ENCODE measurements at regions not wholly inside any gene's neighbourhood (a gene's known extent, or its start where the extent isn't known, plus 50 kb on each side); places are given as distances from the start of the nearest gene placed in this dataset.

DNA sequence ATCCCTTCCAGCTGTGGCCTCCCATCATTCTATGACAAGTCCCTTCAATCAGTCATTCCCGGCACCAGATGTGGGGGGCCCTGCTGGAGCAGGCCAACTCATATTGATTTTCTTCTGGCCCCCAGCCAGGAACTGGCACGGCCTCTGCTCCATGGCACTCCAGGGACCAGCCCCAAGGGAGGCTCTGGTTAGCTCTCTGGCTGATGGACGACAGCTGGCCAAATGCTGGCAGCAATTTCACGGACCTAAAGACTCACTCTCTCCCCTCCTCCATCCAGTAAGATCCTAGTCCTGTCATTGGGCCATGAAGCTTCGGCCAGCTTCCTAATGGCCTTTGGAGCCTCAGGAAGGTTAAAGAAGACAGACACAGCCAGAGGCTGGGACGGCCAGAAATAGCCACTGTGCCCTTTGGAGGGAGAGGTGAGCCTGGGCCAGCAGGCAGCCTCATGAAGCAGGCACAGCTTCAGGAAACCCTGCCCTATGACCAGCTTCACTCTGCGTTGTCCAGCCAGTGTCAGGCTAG, 131.0 kb downstream of the MEX3B start:
- no peak for ATAC-seq
- CTCF ChIA-PET: no interaction called here
- intact Hi-C loops (cut with micrococcal nuclease; ENCODE audit: unreplicated experiment) (no loop called here), in situ Hi-C loops (cut with HindIII; ENCODE audit: low pct_unique_long_range_greater_than_20kb, low sequenced_read_pairs) (no loop called here)
- no peak for DNase-seq (ENCODE audit: low read depth, low spot score)
- H3K4me3 ChIP-seq (ENCODE audit: low read depth in 2 of 2, low read length in 2 of 2): no peak overlapping the region
- H3K9me3 ChIP-seq (ENCODE audit: control insufficient read depth, insufficient read depth, low read depth, low read length): no peaks in the 10 kb centered on the region
- no peak for TF ChIP-seq SIN3A (IDR thresholded peaks at IDR 0.05; ENCODE audit: borderline replicate concordance, insufficient read depth, low read depth, low read length)
- no peak for TF ChIP-seq POLR2AphosphoS5 (IDR thresholded peaks at IDR 0.05; ENCODE audit: low read depth, low read length)
- no peak for TF ChIP-seq TCF7L2 (IDR thresholded peaks at IDR 0.05; ENCODE audit: low read depth, low read length)
- TF ChIP-seq, protein P1, sequence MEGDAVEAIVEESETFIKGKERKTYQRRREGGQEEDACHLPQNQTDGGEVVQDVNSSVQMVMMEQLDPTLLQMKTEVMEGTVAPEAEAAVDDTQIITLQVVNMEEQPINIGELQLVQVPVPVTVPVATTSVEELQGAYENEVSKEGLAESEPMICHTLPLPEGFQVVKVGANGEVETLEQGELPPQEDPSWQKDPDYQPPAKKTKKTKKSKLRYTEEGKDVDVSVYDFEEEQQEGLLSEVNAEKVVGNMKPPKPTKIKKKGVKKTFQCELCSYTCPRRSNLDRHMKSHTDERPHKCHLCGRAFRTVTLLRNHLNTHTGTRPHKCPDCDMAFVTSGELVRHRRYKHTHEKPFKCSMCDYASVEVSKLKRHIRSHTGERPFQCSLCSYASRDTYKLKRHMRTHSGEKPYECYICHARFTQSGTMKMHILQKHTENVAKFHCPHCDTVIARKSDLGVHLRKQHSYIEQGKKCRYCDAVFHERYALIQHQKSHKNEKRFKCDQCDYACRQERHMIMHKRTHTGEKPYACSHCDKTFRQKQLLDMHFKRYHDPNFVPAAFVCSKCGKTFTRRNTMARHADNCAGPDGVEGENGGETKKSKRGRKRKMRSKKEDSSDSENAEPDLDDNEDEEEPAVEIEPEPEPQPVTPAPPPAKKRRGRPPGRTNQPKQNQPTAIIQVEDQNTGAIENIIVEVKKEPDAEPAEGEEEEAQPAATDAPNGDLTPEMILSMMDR (IDR thresholded peaks at IDR 0.05): no peak
- TF ChIP-seq, protein P2, sequence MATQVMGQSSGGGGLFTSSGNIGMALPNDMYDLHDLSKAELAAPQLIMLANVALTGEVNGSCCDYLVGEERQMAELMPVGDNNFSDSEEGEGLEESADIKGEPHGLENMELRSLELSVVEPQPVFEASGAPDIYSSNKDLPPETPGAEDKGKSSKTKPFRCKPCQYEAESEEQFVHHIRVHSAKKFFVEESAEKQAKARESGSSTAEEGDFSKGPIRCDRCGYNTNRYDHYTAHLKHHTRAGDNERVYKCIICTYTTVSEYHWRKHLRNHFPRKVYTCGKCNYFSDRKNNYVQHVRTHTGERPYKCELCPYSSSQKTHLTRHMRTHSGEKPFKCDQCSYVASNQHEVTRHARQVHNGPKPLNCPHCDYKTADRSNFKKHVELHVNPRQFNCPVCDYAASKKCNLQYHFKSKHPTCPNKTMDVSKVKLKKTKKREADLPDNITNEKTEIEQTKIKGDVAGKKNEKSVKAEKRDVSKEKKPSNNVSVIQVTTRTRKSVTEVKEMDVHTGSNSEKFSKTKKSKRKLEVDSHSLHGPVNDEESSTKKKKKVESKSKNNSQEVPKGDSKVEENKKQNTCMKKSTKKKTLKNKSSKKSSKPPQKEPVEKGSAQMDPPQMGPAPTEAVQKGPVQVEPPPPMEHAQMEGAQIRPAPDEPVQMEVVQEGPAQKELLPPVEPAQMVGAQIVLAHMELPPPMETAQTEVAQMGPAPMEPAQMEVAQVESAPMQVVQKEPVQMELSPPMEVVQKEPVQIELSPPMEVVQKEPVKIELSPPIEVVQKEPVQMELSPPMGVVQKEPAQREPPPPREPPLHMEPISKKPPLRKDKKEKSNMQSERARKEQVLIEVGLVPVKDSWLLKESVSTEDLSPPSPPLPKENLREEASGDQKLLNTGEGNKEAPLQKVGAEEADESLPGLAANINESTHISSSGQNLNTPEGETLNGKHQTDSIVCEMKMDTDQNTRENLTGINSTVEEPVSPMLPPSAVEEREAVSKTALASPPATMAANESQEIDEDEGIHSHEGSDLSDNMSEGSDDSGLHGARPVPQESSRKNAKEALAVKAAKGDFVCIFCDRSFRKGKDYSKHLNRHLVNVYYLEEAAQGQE (IDR thresholded peaks at IDR 0.05; ENCODE audit: insufficient read depth in 1 of 2, low read depth in 2 of 2, low read length in 1 of 2): no peak
- no TSS peak for BruUV-seq (replicated peaks)
- no peaks in the 10 kb centered on the region for H3K36me3 ChIP-seq (ENCODE audit: control insufficient read depth, insufficient read depth, low read length)
- H3K4me1 ChIP-seq (ENCODE audit: control insufficient read depth, insufficient read depth, low read length): no peaks in the 10 kb centered on the region
- H3K27ac ChIP-seq (ENCODE audit: low read length): no peak overlapping the region
- H3K27me3 ChIP-seq (ENCODE audit: control insufficient read depth, insufficient read depth, low read length): no peaks in the 10 kb centered on the region
- POLR2A ChIA-PET: no interaction called here

DNA sequence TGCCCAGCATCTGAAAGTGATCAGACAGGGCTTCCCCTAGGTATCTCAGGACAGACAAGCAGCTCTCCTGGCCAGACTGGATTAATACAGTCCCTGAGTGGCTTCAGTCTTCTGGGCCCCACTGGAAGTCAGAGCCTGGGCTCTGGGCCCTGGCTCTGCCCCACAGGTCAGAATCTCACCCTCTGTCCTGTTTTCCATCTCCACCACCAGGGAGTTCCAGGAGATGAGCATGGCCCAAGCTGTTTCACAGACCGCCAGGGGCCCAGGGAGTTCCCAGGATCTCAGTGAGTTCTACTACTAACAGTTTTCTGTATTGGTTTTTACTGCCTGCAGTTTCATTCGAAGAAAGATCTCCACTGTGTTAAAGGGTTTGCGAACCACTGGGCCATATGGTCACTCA, 131.5 kb downstream of the MEX3B start:
- H3K4me3 ChIP-seq (ENCODE audit: low read depth in 2 of 2, low read length in 2 of 2): no peak overlapping the region
- no peaks in the 10 kb centered on the region for H3K9me3 ChIP-seq (ENCODE audit: control insufficient read depth, insufficient read depth, low read depth, low read length)
- ATAC-seq (no peak), DNase-seq (ENCODE audit: low read depth, low spot score) (no peak)
- POLR2A ChIA-PET: no interaction called here
- no peaks in the 10 kb centered on the region for H3K36me3 ChIP-seq (ENCODE audit: control insufficient read depth, insufficient read depth, low read length)
- H3K27me3 ChIP-seq (ENCODE audit: control insufficient read depth, insufficient read depth, low read length): no peaks in the 10 kb centered on the region
- in situ Hi-C loops (cut with HindIII; ENCODE audit: low pct_unique_long_range_greater_than_20kb, low sequenced_read_pairs): no loop called here
- CTCF ChIA-PET: no interaction called here
- intact Hi-C loops (cut with micrococcal nuclease; ENCODE audit: unreplicated experiment): no loop called here
- TF ChIP-seq POLR2AphosphoS5 (IDR thresholded peaks at IDR 0.05; ENCODE audit: low read depth, low read length): no peak
- TF ChIP-seq, protein P1 (IDR thresholded peaks at IDR 0.05): no peak
- TF ChIP-seq SIN3A (IDR thresholded peaks at IDR 0.05; ENCODE audit: borderline replicate concordance, insufficient read depth, low read depth, low read length): no peak
- TF ChIP-seq, protein P2 (IDR thresholded peaks at IDR 0.05; ENCODE audit: insufficient read depth in 1 of 2, low read depth in 2 of 2, low read length in 1 of 2): no peak
- TF ChIP-seq TCF7L2 (IDR thresholded peaks at IDR 0.05; ENCODE audit: low read depth, low read length): no peak
- no TSS peak for BruUV-seq (replicated peaks)
- no peak overlapping the region for H3K27ac ChIP-seq (ENCODE audit: low read length)
- no peaks in the 10 kb centered on the region for H3K4me1 ChIP-seq (ENCODE audit: control insufficient read depth, insufficient read depth, low read length)
